ENCODE measurements at regions not wholly inside any gene's neighbourhood (a gene's known extent, or its start where the extent isn't known, plus 50 kb on each side); places are given as distances from the start of the nearest gene placed in this dataset.

- Histone ChIP-seq H3K9ac (ENCODE audit: control insufficient read depth, extremely low read depth, insufficient read depth, low read length) (no peak overlapping the region), H3K9me1 (ENCODE audit: control insufficient read depth, extremely low read depth, insufficient read depth, low read length) (no peaks in the 10 kb centered on the region), H3K4me2 (ENCODE audit: control insufficient read depth, extremely low read depth, insufficient read depth, low read depth, low read length) (no peak overlapping the region), H2AFZ (ENCODE audit: control insufficient read depth, low read length) (no peak overlapping the region), H3K36me3 (ENCODE audit: control insufficient read depth in 2 of 2, extremely low read depth in 1 of 2, insufficient read depth in 2 of 2, low read length in 2 of 2) (no peaks in the 10 kb centered on the region), H3K9me3 (ENCODE audit: control insufficient read depth, low read depth, low read length) (no peaks in the 10 kb centered on the region), H3K27me3 (ENCODE audit: control insufficient read depth, extremely low read depth, insufficient read depth, low read length) (no peaks in the 10 kb centered on the region), H3K27ac (ENCODE audit: control insufficient read depth, insufficient read depth, low read length) (no peak overlapping the region), H3K79me2 (ENCODE audit: control insufficient read depth, insufficient read depth, low read length) (no peaks in the 10 kb centered on the region), H3K4me3 (ENCODE audit: control insufficient read depth in 2 of 3, extremely low read depth in 1 of 3, insufficient read depth in 2 of 3, low read depth in 1 of 3, low read length in 3 of 3) (no peak overlapping the region), H3K4me1 (ENCODE audit: control insufficient read depth, extremely low read depth, insufficient read depth, low read length) (no peaks in the 10 kb centered on the region), H4K20me1 (ENCODE audit: control insufficient read depth, extremely low read depth, insufficient read depth, low read length) (no peaks in the 10 kb centered on the region)
- dilution Hi-C loops (cut with MboI; ENCODE audit: extremely low pct_ligation_motif_present, low sequenced_read_pairs), result no loop called here
- TF ChIP-seq, protein P1, sequence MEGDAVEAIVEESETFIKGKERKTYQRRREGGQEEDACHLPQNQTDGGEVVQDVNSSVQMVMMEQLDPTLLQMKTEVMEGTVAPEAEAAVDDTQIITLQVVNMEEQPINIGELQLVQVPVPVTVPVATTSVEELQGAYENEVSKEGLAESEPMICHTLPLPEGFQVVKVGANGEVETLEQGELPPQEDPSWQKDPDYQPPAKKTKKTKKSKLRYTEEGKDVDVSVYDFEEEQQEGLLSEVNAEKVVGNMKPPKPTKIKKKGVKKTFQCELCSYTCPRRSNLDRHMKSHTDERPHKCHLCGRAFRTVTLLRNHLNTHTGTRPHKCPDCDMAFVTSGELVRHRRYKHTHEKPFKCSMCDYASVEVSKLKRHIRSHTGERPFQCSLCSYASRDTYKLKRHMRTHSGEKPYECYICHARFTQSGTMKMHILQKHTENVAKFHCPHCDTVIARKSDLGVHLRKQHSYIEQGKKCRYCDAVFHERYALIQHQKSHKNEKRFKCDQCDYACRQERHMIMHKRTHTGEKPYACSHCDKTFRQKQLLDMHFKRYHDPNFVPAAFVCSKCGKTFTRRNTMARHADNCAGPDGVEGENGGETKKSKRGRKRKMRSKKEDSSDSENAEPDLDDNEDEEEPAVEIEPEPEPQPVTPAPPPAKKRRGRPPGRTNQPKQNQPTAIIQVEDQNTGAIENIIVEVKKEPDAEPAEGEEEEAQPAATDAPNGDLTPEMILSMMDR (optimal IDR thresholded peaks at IDR 0.05 in 1 of 3, IDR thresholded peaks at IDR 0.05 in 1 of 3, conservative IDR thresholded peaks at IDR 0.05 in 1 of 3; ENCODE audit: extremely low read depth in 1 of 3, insufficient read depth in 2 of 3, low read length in 3 of 3), result no peak
- TF ChIP-seq EZH2 (IDR thresholded peaks at IDR 0.05; ENCODE audit: low read length), result no peak
- DNase-seq (ENCODE audit: low read depth, low spot score) (no peak), FAIRE-seq (no peak)
These were observed 420.5 kb upstream of the CNTNAP2 start for GRCh38 chr7:145696071-145696470.

DNA sequence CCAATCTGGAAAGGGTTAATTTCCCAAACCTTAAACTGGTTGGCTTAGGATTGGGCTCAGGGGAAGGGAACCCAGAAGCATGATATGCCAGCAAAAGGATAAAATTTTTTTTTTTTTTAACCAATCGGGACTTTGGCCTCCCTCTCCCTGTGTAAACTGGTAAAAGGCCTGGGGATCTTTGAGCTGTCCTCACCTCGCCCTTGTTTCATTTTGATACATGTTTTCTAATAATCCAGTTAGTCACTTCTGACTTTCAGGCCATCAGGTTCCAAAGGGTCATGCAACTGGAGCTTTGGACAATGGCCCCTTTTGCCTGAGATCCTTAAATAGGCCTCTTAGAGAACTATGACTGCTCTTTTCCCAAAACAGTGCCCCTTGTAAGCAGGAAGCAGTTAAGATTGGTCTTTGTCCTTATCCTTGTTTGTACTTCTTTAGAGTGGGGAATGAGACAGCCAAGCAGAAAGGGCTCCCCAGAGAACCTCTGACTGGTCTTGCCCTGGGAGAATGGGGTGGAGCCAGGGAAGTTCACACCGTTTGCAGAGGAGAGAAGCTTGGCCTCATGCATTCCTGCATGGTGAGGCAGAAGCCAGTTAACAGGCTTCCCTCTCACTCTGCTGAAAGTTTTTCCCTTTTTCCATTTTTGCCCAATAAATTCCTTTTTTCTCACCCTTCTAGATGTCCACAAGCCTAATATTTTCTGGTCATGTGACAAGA, 424.2 kb upstream of the CNTNAP2 start:
- Histone ChIP-seq H3K9me3 (ENCODE audit: control insufficient read depth, low read depth, low read length) (no peaks in the 10 kb centered on the region), H3K36me3 (ENCODE audit: control insufficient read depth in 2 of 2, extremely low read depth in 1 of 2, insufficient read depth in 2 of 2, low read length in 2 of 2) (no peaks in the 10 kb centered on the region), H3K4me3 (ENCODE audit: control insufficient read depth in 2 of 3, extremely low read depth in 1 of 3, insufficient read depth in 2 of 3, low read depth in 1 of 3, low read length in 3 of 3) (no peak overlapping the region), H3K9ac (ENCODE audit: control insufficient read depth, extremely low read depth, insufficient read depth, low read length) (no peak overlapping the region), H2AFZ (ENCODE audit: control insufficient read depth, low read length) (no peak overlapping the region), H3K27me3 (ENCODE audit: control insufficient read depth, extremely low read depth, insufficient read depth, low read length) (no peaks in the 10 kb centered on the region), H4K20me1 (ENCODE audit: control insufficient read depth, extremely low read depth, insufficient read depth, low read length) (no peaks in the 10 kb centered on the region), H3K79me2 (ENCODE audit: control insufficient read depth, insufficient read depth, low read length) (no peaks in the 10 kb centered on the region), H3K4me2 (ENCODE audit: control insufficient read depth, extremely low read depth, insufficient read depth, low read depth, low read length) (no peak overlapping the region), H3K9me1 (ENCODE audit: control insufficient read depth, extremely low read depth, insufficient read depth, low read length) (no peaks in the 10 kb centered on the region), H3K4me1 (ENCODE audit: control insufficient read depth, extremely low read depth, insufficient read depth, low read length) (no peaks in the 10 kb centered on the region), H3K27ac (ENCODE audit: control insufficient read depth, insufficient read depth, low read length) (no peak overlapping the region)
- FAIRE-seq (no peak), DNase-seq (ENCODE audit: low read depth, low spot score) (no peak)
- TF ChIP-seq EZH2 (IDR thresholded peaks at IDR 0.05; ENCODE audit: low read length), result no peak
- TF ChIP-seq, protein P1 (optimal IDR thresholded peaks at IDR 0.05 in 1 of 3, IDR thresholded peaks at IDR 0.05 in 1 of 3, conservative IDR thresholded peaks at IDR 0.05 in 1 of 3; ENCODE audit: extremely low read depth in 1 of 3, insufficient read depth in 2 of 3, low read length in 3 of 3), result no peak
- dilution Hi-C loops (cut with MboI; ENCODE audit: extremely low pct_ligation_motif_present, low sequenced_read_pairs), result no loop called here

Measured in keratinocyte (primary cell).